GM23338 (cell line): ENCODE measurements at regions not wholly inside any gene's neighbourhood (a gene's known extent, or its start where the extent isn't known, plus 50 kb on each side); places are given as distances from the start of the nearest gene placed in this dataset.

Experiments
- ATAC-seq: fragments of 200-7000 bp; cut with Tn5 transposase; 3 replicates; pipeline ENCODE4 v1.9.1; 2020
- DNase-seq: peaks from one replicate; pipeline ENCODE4 v3.0.0-alpha.2; 2015; ENCODE audit warnings: low spot score
- H2AFZ ChIP-seq: fragments of 200-600 bp; sonication (generic); 2 replicates; pipeline ENCODE4 v1.8.0; 2016; ENCODE audit warnings: antibody characterized with exemption, mild to moderate bottlenecking, moderate library complexity
- H3F3A ChIP-seq: fragments of 200-600 bp; sonication (generic); replicated peaks from 2 replicates; pipeline ENCODE4 v1.8.0; 2017; ENCODE audit warnings: antibody characterized with exemption, mixed run types, low read depth
- H3K27ac ChIP-seq: fragments of 200-600 bp; sonication (generic); 2 replicates; pipeline ENCODE4 v1.6.1; 2016; ENCODE audit warnings: low read depth
- H3K27me3 ChIP-seq: fragments of 200-600 bp; sonication (generic); 2 replicates; pipeline ENCODE4 v1.8.0; 2016; ENCODE audit warnings: mild to moderate bottlenecking, mixed run types, moderate library complexity; ENCODE audit not compliant: insufficient read depth
- H3K36me3 ChIP-seq: fragments of 200-600 bp; sonication (generic); 2 replicates; pipeline ENCODE4 v1.8.0; 2016; ENCODE audit warnings: mild to moderate bottlenecking; ENCODE audit not compliant: insufficient read depth
- H3K4me1 ChIP-seq: fragments of 200-600 bp; sonication (generic); 2 replicates; pipeline ENCODE4 v1.8.0; 2016; ENCODE audit warnings: mild to moderate bottlenecking, moderate library complexity; ENCODE audit not compliant: insufficient read depth
- H3K4me2 ChIP-seq: fragments of 200-600 bp; sonication (generic); 2 replicates; pipeline ENCODE4 v1.7.1; 2017; ENCODE audit warnings: mixed run types
- H3K4me3 ChIP-seq: fragments of 200-600 bp; sonication (generic); 2 replicates; pipeline ENCODE4 v1.6.1; 2016; ENCODE audit warnings: mixed run types
- H3K79me2 ChIP-seq: fragments of 200-600 bp; sonication (generic); replicated peaks from 2 replicates; pipeline ENCODE4 v1.8.0; 2017; ENCODE audit warnings: mild to moderate bottlenecking; ENCODE audit not compliant: insufficient read depth
- H3K9me2 ChIP-seq: fragments of 200-600 bp; sonication (generic); 2 replicates; pipeline ENCODE4 v1.8.0; 2017; ENCODE audit not compliant: insufficient read depth
- H4K20me1 ChIP-seq: fragments of 200-600 bp; sonication (generic); replicated peaks from 2 replicates; pipeline ENCODE4 v1.8.0; 2017; ENCODE audit warnings: mild to moderate bottlenecking; ENCODE audit not compliant: insufficient read depth
- H3K27ac Mint-ChIP-seq: 2 replicates; pipeline ENCODE4 v1.8.0; 2020; ENCODE audit warnings: inconsistent platforms, mild to moderate bottlenecking, moderate library complexity, mixed read lengths
- H3K27me3 Mint-ChIP-seq: 3 replicates; pipeline ENCODE4 v1.8.0; 2022; ENCODE audit warnings: low read depth, mild to moderate bottlenecking, moderate library complexity, mixed read lengths, inconsistent platforms; ENCODE audit not compliant: insufficient read depth, poor library complexity
- H3K36me3 Mint-ChIP-seq: 3 replicates; pipeline ENCODE4 v1.8.0; 2021; ENCODE audit warnings: low read depth, mild to moderate bottlenecking, inconsistent platforms, moderate library complexity, mixed read lengths
- H3K4me1 Mint-ChIP-seq: 3 replicates; pipeline ENCODE4 v1.8.0; 2020; ENCODE audit warnings: mild to moderate bottlenecking, inconsistent platforms, mixed read lengths
- H3K4me3 Mint-ChIP-seq: 3 replicates; pipeline ENCODE4 v1.8.0; 2021; ENCODE audit warnings: moderate library complexity, mild to moderate bottlenecking, inconsistent platforms, mixed read lengths
- H3K9me3 Mint-ChIP-seq: 3 replicates; pipeline ENCODE4 v1.8.0; 2020; ENCODE audit warnings: moderate library complexity, mild to moderate bottlenecking, inconsistent platforms, mixed read lengths
- CREB1 ChIP-seq: fragments of 250-450 bp; sonication (Bioruptor Pico); IDR thresholded peaks from 2 replicates; pipeline ENCODE4 v1.5.0; 2020; ENCODE audit warnings: low read depth, mild to moderate bottlenecking, moderate library complexity
- CTCF ChIP-seq, 2 experiments: fragments of 200-600 bp in 1 of 2; sonication (generic) in 1 of 2; conservative IDR thresholded peaks; 2 replicates each; pipeline versions ENCODE4 v1.5.1 to v1.6.1; 2016 to 2017; ENCODE audit warnings: antibody characterized with exemption in 2 of 2, low read depth in 2 of 2, mild to moderate bottlenecking in 2 of 2, moderate library complexity in 1 of 2
- ETS1 ChIP-seq: IDR thresholded peaks from 2 replicates; pipeline ENCODE4 v1.6.1; 2016; ENCODE audit warnings: antibody characterized with exemption
- EZH2 ChIP-seq: fragments of 200-600 bp; sonication (generic); IDR thresholded peaks from one replicate; pipeline ENCODE4 v1.8.0; 2017; ENCODE audit warnings: antibody characterized with exemption, mild to moderate bottlenecking, low read depth; ENCODE audit not compliant: unreplicated experiment
- EZH2phosphoT487 ChIP-seq: fragments of 200-600 bp; sonication (generic); IDR thresholded peaks from one replicate; pipeline ENCODE4 v1.8.1; 2018; ENCODE audit warnings: antibody characterized with exemption; ENCODE audit not compliant: unreplicated experiment
- JUNB ChIP-seq: IDR thresholded peaks from one replicate; pipeline ENCODE4 v1.6.1; 2016; ENCODE audit warnings: antibody characterized with exemption; ENCODE audit not compliant: unreplicated experiment
- NANOG ChIP-seq: IDR thresholded peaks from 2 replicates; pipeline ENCODE4 v1.6.1; 2016; ENCODE audit warnings: antibody characterized with exemption, borderline replicate concordance
- POLR2AphosphoS5 ChIP-seq: IDR thresholded peaks from 2 replicates; pipeline ENCODE4 v1.6.1; 2016; ENCODE audit warnings: antibody characterized with exemption, low read depth
- STAT1 ChIP-seq: IDR thresholded peaks from one replicate; pipeline ENCODE4 v1.6.1; 2016; ENCODE audit warnings: antibody characterized with exemption; ENCODE audit not compliant: unreplicated experiment
- ZNF114 ChIP-seq: fragments of 250-450 bp; sonication (Bioruptor Pico); IDR thresholded peaks from 2 replicates; pipeline ENCODE4 v1.5.0; 2020; ENCODE audit warnings: mild to moderate bottlenecking, moderate library complexity
- ZNF462 ChIP-seq: fragments of 250-450 bp; sonication (Bioruptor Pico); IDR thresholded peaks from 2 replicates; pipeline ENCODE4 v1.5.0; 2020; ENCODE audit warnings: mild to moderate bottlenecking, moderate library complexity

- no peak overlapping the region for H3K4me2 ChIP-seq
- peaks cover 8% of the 10 kb centered on the region; the same call in 1 of the 2 replicates for H3K36me3 ChIP-seq
- TF ChIP-seq CREB1 (CRISPR knock-in tag), result no peak
- TF ChIP-seq NANOG, result no peak
- TF ChIP-seq EZH2phosphoT487, result no peak
- TF ChIP-seq ZNF114 (CRISPR knock-in tag), result no peak
- no peak for TF ChIP-seq CTCF (conservative IDR thresholded peaks at IDR 0.05; ENCODE audit: low read depth in 2 of 2)
- no peak for TF ChIP-seq POLR2AphosphoS5
- TF ChIP-seq EZH2, result no peak
- no peak for TF ChIP-seq STAT1
- no peak for TF ChIP-seq JUNB
- TF ChIP-seq ETS1, result no peak
- TF ChIP-seq ZNF462, result no peak
- peaks cover 61% of the 10 kb centered on the region for H3K36me3 Mint-ChIP-seq
- DNase-seq (no peak), ATAC-seq (no peak)
- no peaks in the 10 kb centered on the region for H3K9me2 ChIP-seq
- no peaks in the 10 kb centered on the region for H3K4me1 Mint-ChIP-seq
- no peaks in the 10 kb centered on the region; the same call in none of the 2 replicates for H4K20me1 ChIP-seq
- no peaks in the 10 kb centered on the region for H3K4me1 ChIP-seq
- H3K27ac Mint-ChIP-seq, result no peak overlapping the region
- no peak overlapping the region for H2AFZ ChIP-seq
- no peak overlapping the region for H3K4me3 Mint-ChIP-seq
- no peak overlapping the region for H3K4me3 ChIP-seq
- no peaks in the 10 kb centered on the region for H3F3A ChIP-seq
- H3K27ac ChIP-seq, result no peak overlapping the region
- no peaks in the 10 kb centered on the region; the same call in 2 of the 3 replicates for H3K9me3 Mint-ChIP-seq
- H3K79me2 ChIP-seq, result no peaks in the 10 kb centered on the region; the same call in 1 of the 2 replicates
- peaks cover 9% of the 10 kb centered on the region for H3K27me3 Mint-ChIP-seq
- H3K27me3 ChIP-seq, result no peaks in the 10 kb centered on the region
These were observed 76.2 kb downstream of the PTPRS start for GRCh38 chr19:5264453-5264852.
